Hepatocyte (in vitro differentiated cells): ENCODE measurements at regions not wholly inside any gene's neighbourhood (a gene's known extent, or its start where the extent isn't known, plus 50 kb on each side); places are given as distances from the start of the nearest gene placed in this dataset.

Source experiments
- DNase-seq: peaks from one replicate; pipeline ENCODE4 v3.0.0-alpha.2; 2016; ENCODE audit warnings: low spot score
- H2AFZ ChIP-seq: fragments of 200-600 bp; sonication (generic); 2 replicates; pipeline ENCODE4 v1.6.0; 2016; ENCODE audit warnings: antibody characterized with exemption, mild to moderate bottlenecking
- H3K27ac ChIP-seq: fragments of 200-600 bp; sonication (generic); 2 replicates; pipeline ENCODE4 v1.5.1; 2016; ENCODE audit warnings: mild to moderate bottlenecking
- H3K27me3 ChIP-seq: fragments of 200-600 bp; sonication (generic); 2 replicates; pipeline ENCODE4 v1.6.1; 2016
- H3K36me3 ChIP-seq: fragments of 200-600 bp; sonication (generic); replicated peaks from 2 replicates; pipeline ENCODE4 v1.5.1; 2016; ENCODE audit warnings: low read depth; ENCODE audit not compliant: insufficient read depth
- H3K4me1 ChIP-seq: fragments of 200-600 bp; sonication (generic); 2 replicates; pipeline ENCODE4 v1.5.1; 2016; ENCODE audit warnings: mild to moderate bottlenecking, moderate library complexity; ENCODE audit not compliant: insufficient read depth
- H3K4me2 ChIP-seq: fragments of 200-600 bp; sonication (generic); 2 replicates; pipeline ENCODE4 v1.6.0; 2016
- H3K4me3 ChIP-seq: fragments of 200-600 bp; sonication (generic); 2 replicates; pipeline ENCODE4 v1.5.1; 2016; ENCODE audit warnings: mild to moderate bottlenecking
- H3K79me2 ChIP-seq: fragments of 200-600 bp; sonication (generic); 2 replicates; pipeline ENCODE4 v1.6.0; 2017; ENCODE audit warnings: mild to moderate bottlenecking
- H3K9me2 ChIP-seq: fragments of 200-600 bp; sonication (generic); replicated peaks from 2 replicates; pipeline ENCODE4 v1.6.0; 2017; ENCODE audit warnings: mild to moderate bottlenecking; ENCODE audit not compliant: insufficient read depth
- H3K9me3 ChIP-seq: fragments of 200-600 bp; sonication (generic); 2 replicates; pipeline ENCODE4 v1.5.1; 2016; ENCODE audit warnings: low read depth, mild to moderate bottlenecking
- H4K20me1 ChIP-seq: fragments of 200-600 bp; sonication (generic); 2 replicates; pipeline ENCODE4 v1.6.0; 2016; ENCODE audit warnings: mild to moderate bottlenecking; ENCODE audit not compliant: insufficient read depth, poor library complexity, severe bottlenecking
- CTCF ChIP-seq: fragments of 200-600 bp; sonication (generic); IDR thresholded peaks from 2 replicates; pipeline ENCODE4 v1.5.1; 2016; ENCODE audit warnings: antibody characterized with exemption, mild to moderate bottlenecking; ENCODE audit not compliant: poor library complexity
- EZH2 ChIP-seq: fragments of 200-600 bp; sonication (generic); IDR thresholded peaks from 2 replicates; pipeline ENCODE4 v1.6.1; 2016; ENCODE audit warnings: antibody characterized with exemption, mild to moderate bottlenecking, borderline replicate concordance
- EZH2phosphoT487 ChIP-seq: fragments of 200-600 bp; sonication (generic); IDR thresholded peaks from one replicate; pipeline ENCODE4 v1.6.1; 2018; ENCODE audit warnings: antibody characterized with exemption, mild to moderate bottlenecking, low read depth, moderate library complexity; ENCODE audit not compliant: unreplicated experiment, severe bottlenecking
- WGBS: methylation state at CpG from one replicate; pipeline ENCODE4 v1.1.6; 2016; ENCODE audit warnings: low lambda C conversion rate; ENCODE audit errors: missing lambda C conversion rate; 5-methylcytosine and 5-hydroxymethylcytosine counted together

- H2AFZ ChIP-seq, result no peak overlapping the region
- no peak for TF ChIP-seq EZH2
- no peak for TF ChIP-seq CTCF
- no peak for TF ChIP-seq EZH2phosphoT487
- no peaks in the 10 kb centered on the region for H3K27me3 ChIP-seq
- H3K36me3 ChIP-seq, result no peaks in the 10 kb centered on the region
- H3K4me3 ChIP-seq, result no peak overlapping the region
- H3K4me2 ChIP-seq, result no peak overlapping the region
- no peak overlapping the region for H3K27ac ChIP-seq
- WGBS, result 83% methylated on average over 7 of the region's 7 CpGs
- no peaks in the 10 kb centered on the region for H4K20me1 ChIP-seq
- no peaks in the 10 kb centered on the region for H3K9me3 ChIP-seq
- H3K4me1 ChIP-seq, result no peaks in the 10 kb centered on the region
- H3K9me2 ChIP-seq, result no peaks in the 10 kb centered on the region
- DNase-seq, result no peak
- H3K79me2 ChIP-seq, result no peaks in the 10 kb centered on the region
These were observed 101.8 kb upstream of the SGK1 start for GRCh38 chr6:134419716-134420115.

GRCh38 chr6:134416418-134417154, 98.7 kb upstream of the SGK1 start:
- Histone ChIP-seq H3K9me3 (no peaks in the 10 kb centered on the region), H3K36me3 (no peaks in the 10 kb centered on the region), H3K4me3 (no peak overlapping the region), H2AFZ (no peak overlapping the region), H3K4me1 (no peaks in the 10 kb centered on the region), H3K27ac (peak overlapping the region; percentile 2), H3K9me2 (no peaks in the 10 kb centered on the region), H3K4me2 (no peak overlapping the region), H3K79me2 (no peaks in the 10 kb centered on the region), H3K27me3 (no peaks in the 10 kb centered on the region), H4K20me1 (no peaks in the 10 kb centered on the region)
- no peak for TF ChIP-seq EZH2
- no peak for TF ChIP-seq EZH2phosphoT487
- no peak for TF ChIP-seq CTCF
- 84% methylated on average over 10 of the region's 10 CpGs for WGBS
- no peak for DNase-seq

GRCh38 chr6:134415656-134416055, 97.7 kb upstream of the SGK1 start:
- 59% methylated on average over 4 of the region's 4 CpGs for WGBS
- H3K36me3 ChIP-seq, result no peaks in the 10 kb centered on the region
- no peaks in the 10 kb centered on the region for H4K20me1 ChIP-seq
- no peaks in the 10 kb centered on the region for H3K9me2 ChIP-seq
- no peak overlapping the region for H3K4me3 ChIP-seq
- no peaks in the 10 kb centered on the region for H3K4me1 ChIP-seq
- DNase-seq, result no peak
- H3K79me2 ChIP-seq, result no peaks in the 10 kb centered on the region
- TF ChIP-seq EZH2phosphoT487 (no peak), EZH2 (no peak), CTCF (no peak)
- H3K9me3 ChIP-seq, result no peaks in the 10 kb centered on the region
- H3K27me3 ChIP-seq, result no peaks in the 10 kb centered on the region
- H3K4me2 ChIP-seq, result peak overlapping the region; percentile 41
- H3K27ac ChIP-seq, result no peak overlapping the region
- peak overlapping the region; percentile 4 for H2AFZ ChIP-seq
